Ovary (tissue), 3 donors: ENCODE measurements at regions not wholly inside any gene's neighbourhood (a gene's known extent, or its start where the extent isn't known, plus 50 kb on each side); places are given as distances from the start of the nearest gene placed in this dataset.

Source experiments
- EP300 ChIP-seq: sonication (generic); formaldehyde crosslinking; IDR thresholded peaks from one replicate; pipeline ENCODE4 v1.6.1; 2017; ENCODE audit warnings: antibody characterized with exemption
- POLR2A ChIP-seq: fragments of 450-650 bp; IDR thresholded peaks from one replicate; pipeline ENCODE4 v1.6.1; 2017; ENCODE audit warnings: antibody characterized with exemption, mild to moderate bottlenecking, moderate library complexity
- TF ChIP-seq, protein P1 (sequence below), 3 donors: fragments of 450-650 bp in 2 of 3; fragments of 200-600 bp in 1 of 3; IDR thresholded peaks; one replicate each; pipeline versions ENCODE4 v1.5.1 to v1.8.0; 2016 to 2022; ENCODE audit warnings: antibody characterized with exemption in 3 of 3, mild to moderate bottlenecking in 1 of 3
- donor health status: DM: no; HTN: no; CAD: no.

DNA sequence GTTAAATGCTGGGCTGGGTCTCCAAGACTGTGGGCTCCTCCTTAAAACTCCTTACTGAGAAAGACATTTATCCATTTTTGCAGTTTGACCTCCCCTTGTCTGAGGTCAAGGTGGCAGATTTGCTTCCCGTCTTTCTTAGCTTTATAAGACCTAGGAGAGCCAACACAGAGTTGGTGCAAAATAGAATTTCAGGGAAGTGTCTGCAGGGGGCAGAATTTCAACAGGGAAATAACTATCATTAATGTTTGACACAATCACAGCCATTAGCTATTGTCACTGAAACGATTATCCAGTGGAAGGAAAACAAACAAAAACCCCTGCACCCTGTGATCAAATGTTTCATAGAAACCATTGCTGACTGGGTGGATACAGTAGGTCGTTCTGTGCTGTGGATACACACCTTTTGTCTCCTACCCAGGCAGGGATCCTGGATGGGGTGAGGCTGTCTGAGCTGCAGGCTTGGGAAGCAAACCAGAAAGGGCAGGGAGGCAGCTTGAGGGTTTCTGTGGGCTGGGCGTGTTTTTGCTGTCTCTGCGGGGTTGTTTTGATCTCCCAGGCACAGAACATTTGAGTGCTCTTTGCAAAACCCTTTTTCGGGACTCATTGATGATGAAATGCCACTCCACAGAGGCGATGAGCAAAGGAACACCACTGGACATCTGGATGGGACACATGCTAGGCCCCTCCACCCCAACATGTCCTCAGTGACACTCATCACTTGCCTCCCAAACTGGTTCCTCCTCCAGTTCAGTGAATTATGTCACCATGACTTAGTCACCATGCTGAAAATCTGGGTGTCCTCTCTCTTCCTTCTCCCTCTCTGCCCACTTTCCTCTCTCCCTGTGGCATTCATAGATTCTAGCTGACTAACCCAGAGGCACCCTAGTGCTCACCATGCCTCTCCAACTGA, 94.2 kb upstream of the SERBP1 start:
- TF ChIP-seq EP300 (no peak), POLR2A (no peak)
- TF ChIP-seq, protein P1, sequence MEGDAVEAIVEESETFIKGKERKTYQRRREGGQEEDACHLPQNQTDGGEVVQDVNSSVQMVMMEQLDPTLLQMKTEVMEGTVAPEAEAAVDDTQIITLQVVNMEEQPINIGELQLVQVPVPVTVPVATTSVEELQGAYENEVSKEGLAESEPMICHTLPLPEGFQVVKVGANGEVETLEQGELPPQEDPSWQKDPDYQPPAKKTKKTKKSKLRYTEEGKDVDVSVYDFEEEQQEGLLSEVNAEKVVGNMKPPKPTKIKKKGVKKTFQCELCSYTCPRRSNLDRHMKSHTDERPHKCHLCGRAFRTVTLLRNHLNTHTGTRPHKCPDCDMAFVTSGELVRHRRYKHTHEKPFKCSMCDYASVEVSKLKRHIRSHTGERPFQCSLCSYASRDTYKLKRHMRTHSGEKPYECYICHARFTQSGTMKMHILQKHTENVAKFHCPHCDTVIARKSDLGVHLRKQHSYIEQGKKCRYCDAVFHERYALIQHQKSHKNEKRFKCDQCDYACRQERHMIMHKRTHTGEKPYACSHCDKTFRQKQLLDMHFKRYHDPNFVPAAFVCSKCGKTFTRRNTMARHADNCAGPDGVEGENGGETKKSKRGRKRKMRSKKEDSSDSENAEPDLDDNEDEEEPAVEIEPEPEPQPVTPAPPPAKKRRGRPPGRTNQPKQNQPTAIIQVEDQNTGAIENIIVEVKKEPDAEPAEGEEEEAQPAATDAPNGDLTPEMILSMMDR (IDR thresholded peaks at IDR 0.05) = no peak
